Mesothelial cell of epicardium (in vitro differentiated cells): ENCODE measurements at regions not wholly inside any gene's neighbourhood (a gene's known extent, or its start where the extent isn't known, plus 50 kb on each side); places are given as distances from the start of the nearest gene placed in this dataset.

Experiments
- DNase-seq, 2 experiments: peaks; one replicate each; pipeline ENCODE4 v3.0.0; 2021; ENCODE audit warnings: low spot score in 2 of 2; ENCODE audit not compliant: unreplicated experiment in 2 of 2
- H3K27ac Mint-ChIP-seq: 2 replicates; pipeline ENCODE4 v1.8.0; 2021; ENCODE audit warnings: mixed read lengths
- H3K27me3 Mint-ChIP-seq: 2 replicates; pipeline ENCODE4 v1.8.0; 2021; ENCODE audit warnings: low read depth, mixed read lengths
- H3K36me3 Mint-ChIP-seq: 2 replicates; pipeline ENCODE4 v1.8.0; 2021; ENCODE audit warnings: mixed read lengths
- H3K4me1 Mint-ChIP-seq: 2 replicates; pipeline ENCODE4 v1.8.0; 2021; ENCODE audit warnings: mixed read lengths
- H3K4me3 Mint-ChIP-seq: 2 replicates; pipeline ENCODE4 v1.8.0; 2021; ENCODE audit warnings: mild to moderate bottlenecking, moderate library complexity, mixed read lengths
- H3K9me3 Mint-ChIP-seq: 2 replicates; pipeline ENCODE4 v1.8.0; 2021; ENCODE audit warnings: mixed read lengths
- TF ChIP-seq, protein P1 (sequence below): fragments of 200-600 bp; sonication (generic); IDR thresholded peaks from one replicate; pipeline ENCODE4 v1.5.0; 2021; ENCODE audit warnings: antibody characterized with exemption; ENCODE audit not compliant: unreplicated experiment

GRCh38 chr2:40734797-40735196, 282.9 kb upstream of the SLC8A1 start:
- no peaks in the 10 kb centered on the region for H3K9me3 Mint-ChIP-seq
- H3K36me3 Mint-ChIP-seq: no peaks in the 10 kb centered on the region
- peaks cover 7% of the 10 kb centered on the region for H3K4me1 Mint-ChIP-seq
- H3K27me3 Mint-ChIP-seq: no peaks in the 10 kb centered on the region
- TF ChIP-seq, protein P1, sequence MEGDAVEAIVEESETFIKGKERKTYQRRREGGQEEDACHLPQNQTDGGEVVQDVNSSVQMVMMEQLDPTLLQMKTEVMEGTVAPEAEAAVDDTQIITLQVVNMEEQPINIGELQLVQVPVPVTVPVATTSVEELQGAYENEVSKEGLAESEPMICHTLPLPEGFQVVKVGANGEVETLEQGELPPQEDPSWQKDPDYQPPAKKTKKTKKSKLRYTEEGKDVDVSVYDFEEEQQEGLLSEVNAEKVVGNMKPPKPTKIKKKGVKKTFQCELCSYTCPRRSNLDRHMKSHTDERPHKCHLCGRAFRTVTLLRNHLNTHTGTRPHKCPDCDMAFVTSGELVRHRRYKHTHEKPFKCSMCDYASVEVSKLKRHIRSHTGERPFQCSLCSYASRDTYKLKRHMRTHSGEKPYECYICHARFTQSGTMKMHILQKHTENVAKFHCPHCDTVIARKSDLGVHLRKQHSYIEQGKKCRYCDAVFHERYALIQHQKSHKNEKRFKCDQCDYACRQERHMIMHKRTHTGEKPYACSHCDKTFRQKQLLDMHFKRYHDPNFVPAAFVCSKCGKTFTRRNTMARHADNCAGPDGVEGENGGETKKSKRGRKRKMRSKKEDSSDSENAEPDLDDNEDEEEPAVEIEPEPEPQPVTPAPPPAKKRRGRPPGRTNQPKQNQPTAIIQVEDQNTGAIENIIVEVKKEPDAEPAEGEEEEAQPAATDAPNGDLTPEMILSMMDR: no peak
- H3K27ac Mint-ChIP-seq: no peak overlapping the region
- H3K4me3 Mint-ChIP-seq: no peak overlapping the region
- DNase-seq: no peak

DNA sequence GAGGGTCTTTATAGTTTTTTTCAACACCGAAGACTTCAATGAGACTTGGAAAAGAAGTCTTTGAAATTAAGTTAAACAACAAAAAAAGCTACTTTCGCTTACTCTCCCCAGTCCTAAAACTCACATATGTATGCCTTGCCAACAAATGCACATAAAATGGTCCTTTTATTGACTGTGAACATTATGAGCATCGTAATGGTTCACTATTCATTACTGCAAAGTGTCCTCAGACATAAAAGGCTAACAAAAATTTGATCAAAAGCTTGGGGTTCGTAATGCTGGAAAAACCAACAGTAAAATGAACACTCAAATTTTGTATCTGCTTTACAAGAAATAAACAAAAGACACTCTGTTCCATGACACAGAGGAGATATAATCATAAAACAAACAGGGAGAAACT, 285.3 kb upstream of the SLC8A1 start:
- Mint-ChIP-seq H3K27me3 (no peaks in the 10 kb centered on the region), H3K9me3 (no peaks in the 10 kb centered on the region), H3K4me3 (no peak overlapping the region), H3K4me1 (peaks cover 14% of the 10 kb centered on the region), H3K27ac (no peak overlapping the region), H3K36me3 (no peaks in the 10 kb centered on the region)
- no peak for DNase-seq
- TF ChIP-seq, protein P1: no peak

GRCh38 chr2:40740419-40740818, 288.5 kb upstream of the SLC8A1 start:
- H3K27ac Mint-ChIP-seq: peak overlapping the region; percentile 17
- peaks cover 16% of the 10 kb centered on the region for H3K4me1 Mint-ChIP-seq
- TF ChIP-seq, protein P1: no peak
- H3K36me3 Mint-ChIP-seq: no peaks in the 10 kb centered on the region
- H3K27me3 Mint-ChIP-seq: no peaks in the 10 kb centered on the region
- no peak overlapping the region for H3K4me3 Mint-ChIP-seq
- no peak for DNase-seq
- H3K9me3 Mint-ChIP-seq: no peaks in the 10 kb centered on the region

DNA sequence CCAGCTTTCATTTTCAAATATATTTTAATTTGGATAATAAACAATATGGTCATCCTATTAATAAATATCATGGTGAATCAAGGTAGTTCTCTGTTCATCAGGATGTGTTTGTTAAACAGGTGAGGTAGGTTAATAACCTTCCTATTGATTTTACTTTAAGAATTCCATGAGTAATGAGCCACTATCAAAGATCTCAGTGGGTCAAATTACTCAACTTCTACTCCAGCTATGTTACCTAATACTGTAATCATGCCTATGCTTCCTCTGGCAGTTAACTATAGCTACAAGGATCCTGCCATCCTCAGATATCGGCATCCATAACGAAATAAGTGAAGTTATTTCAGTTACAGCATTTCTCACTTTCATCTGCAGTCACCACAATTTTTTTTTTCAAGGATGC, 289.6 kb upstream of the SLC8A1 start:
- TF ChIP-seq, protein P1: no peak
- no peak for DNase-seq
- H3K4me3 Mint-ChIP-seq: no peak overlapping the region
- H3K27me3 Mint-ChIP-seq: no peaks in the 10 kb centered on the region
- no peak overlapping the region for H3K27ac Mint-ChIP-seq
- peaks cover 16% of the 10 kb centered on the region for H3K4me1 Mint-ChIP-seq
- H3K9me3 Mint-ChIP-seq: no peaks in the 10 kb centered on the region
- no peaks in the 10 kb centered on the region for H3K36me3 Mint-ChIP-seq

DNA sequence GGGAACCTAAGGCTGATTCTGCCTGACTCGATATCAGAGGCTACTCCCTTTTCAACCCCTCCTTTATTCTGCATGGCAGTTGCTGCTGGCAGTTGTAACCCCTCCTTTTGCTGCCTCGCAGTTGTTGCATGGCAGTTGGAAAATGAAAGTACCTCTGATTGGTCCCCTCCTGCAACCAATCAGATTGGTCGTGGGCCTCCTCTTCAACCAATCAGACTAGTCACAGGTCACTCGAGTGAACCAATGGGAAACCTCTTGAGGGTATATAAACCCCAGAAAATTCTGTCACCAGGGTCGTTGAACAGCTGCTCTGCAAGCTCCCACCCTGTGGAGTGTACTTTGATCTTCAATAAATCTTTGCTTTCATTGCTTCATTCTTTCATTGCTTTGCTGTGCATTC, 294.3 kb upstream of the SLC8A1 start:
- TF ChIP-seq, protein P1: no peak
- DNase-seq: no peak
- H3K4me1 Mint-ChIP-seq: peaks cover 3% of the 10 kb centered on the region
- no peak overlapping the region for H3K4me3 Mint-ChIP-seq
- H3K9me3 Mint-ChIP-seq: no peaks in the 10 kb centered on the region
- H3K36me3 Mint-ChIP-seq: no peaks in the 10 kb centered on the region
- no peak overlapping the region for H3K27ac Mint-ChIP-seq
- no peaks in the 10 kb centered on the region for H3K27me3 Mint-ChIP-seq

- TF ChIP-seq, protein P1: no peak
- Mint-ChIP-seq H3K27ac (no peak overlapping the region), H3K36me3 (no peaks in the 10 kb centered on the region), H3K4me1 (no peaks in the 10 kb centered on the region), H3K4me3 (no peak overlapping the region), H3K27me3 (no peaks in the 10 kb centered on the region), H3K9me3 (no peaks in the 10 kb centered on the region)
- no peak for DNase-seq
Observed at GRCh38 chr2:40751981-40752380, 300.1 kb upstream of the SLC8A1 start.
